ENCODE measurements at regions not wholly inside any gene's neighbourhood (a gene's known extent, or its start where the extent isn't known, plus 50 kb on each side); places are given as distances from the start of the nearest gene placed in this dataset.

- peak; percentile 18 for DNase-seq (ENCODE audit: low spot score)
Measured at GRCh38 chr10:46229144-46229563, 57.6 kb upstream of the ANTXRL start.

- DNase-seq (ENCODE audit: low spot score), result no peak
Measured at GRCh38 chr10:46230615-46231014, 56.2 kb upstream of the ANTXRL start.

- DNase-seq (ENCODE audit: low spot score), result no peak
Measured at GRCh38 chr10:46231087-46231486, 55.7 kb upstream of the ANTXRL start.

GRCh38 chr10:46232084-46232483 is 54.7 kb upstream of the ANTXRL start:
- no peak for DNase-seq (ENCODE audit: low spot score)

DNA sequence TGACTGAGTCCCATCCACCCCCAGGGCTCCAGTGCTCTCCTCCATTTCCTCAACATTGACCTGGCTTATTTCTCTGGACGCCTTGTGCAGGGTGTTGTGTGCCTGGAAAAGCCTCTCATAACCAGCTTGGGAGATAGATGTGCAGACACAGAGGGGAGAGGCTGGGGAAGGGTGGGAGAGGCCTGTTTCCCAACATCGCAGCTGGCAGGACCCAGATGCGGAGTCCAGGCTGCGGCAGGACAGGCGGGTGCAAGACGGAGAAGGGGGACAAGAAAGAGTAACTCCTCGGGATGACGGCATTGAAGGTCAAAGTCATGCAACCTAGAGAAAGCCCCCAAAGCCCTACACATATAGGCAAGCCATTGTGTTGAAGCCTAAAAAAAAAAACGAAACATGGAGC is 54.1 kb upstream of the ANTXRL start:
- no peak for DNase-seq (ENCODE audit: low spot score)

DNA sequence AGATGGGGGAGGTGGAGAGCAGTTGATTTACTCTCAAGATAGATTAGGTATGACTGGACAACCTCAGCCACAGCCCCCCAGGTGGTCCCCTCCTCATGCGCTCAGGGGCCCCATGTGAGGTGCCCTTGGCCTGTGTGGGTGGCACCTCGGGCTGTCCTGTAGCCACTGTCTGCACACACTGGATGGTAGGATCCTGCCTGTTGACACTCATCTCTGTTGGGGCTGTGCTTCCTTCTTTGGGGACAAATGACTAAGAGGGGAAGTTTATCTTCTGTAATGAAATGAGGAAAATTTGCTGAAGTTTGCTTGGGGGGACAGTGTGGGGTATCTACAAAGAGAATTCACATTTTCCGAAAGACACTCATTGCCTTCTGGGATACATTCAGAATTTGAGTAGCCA is 53.6 kb upstream of the ANTXRL start:
- no peak for DNase-seq (ENCODE audit: low spot score)

- no peak for DNase-seq (ENCODE audit: low spot score)
Measured at GRCh38 chr10:46234026-46234425, 52.8 kb upstream of the ANTXRL start.

GRCh38 chr10:46234431-46235060 is 52.3 kb upstream of the ANTXRL start:
- DNase-seq (ENCODE audit: low spot score), result no peak

DNA sequence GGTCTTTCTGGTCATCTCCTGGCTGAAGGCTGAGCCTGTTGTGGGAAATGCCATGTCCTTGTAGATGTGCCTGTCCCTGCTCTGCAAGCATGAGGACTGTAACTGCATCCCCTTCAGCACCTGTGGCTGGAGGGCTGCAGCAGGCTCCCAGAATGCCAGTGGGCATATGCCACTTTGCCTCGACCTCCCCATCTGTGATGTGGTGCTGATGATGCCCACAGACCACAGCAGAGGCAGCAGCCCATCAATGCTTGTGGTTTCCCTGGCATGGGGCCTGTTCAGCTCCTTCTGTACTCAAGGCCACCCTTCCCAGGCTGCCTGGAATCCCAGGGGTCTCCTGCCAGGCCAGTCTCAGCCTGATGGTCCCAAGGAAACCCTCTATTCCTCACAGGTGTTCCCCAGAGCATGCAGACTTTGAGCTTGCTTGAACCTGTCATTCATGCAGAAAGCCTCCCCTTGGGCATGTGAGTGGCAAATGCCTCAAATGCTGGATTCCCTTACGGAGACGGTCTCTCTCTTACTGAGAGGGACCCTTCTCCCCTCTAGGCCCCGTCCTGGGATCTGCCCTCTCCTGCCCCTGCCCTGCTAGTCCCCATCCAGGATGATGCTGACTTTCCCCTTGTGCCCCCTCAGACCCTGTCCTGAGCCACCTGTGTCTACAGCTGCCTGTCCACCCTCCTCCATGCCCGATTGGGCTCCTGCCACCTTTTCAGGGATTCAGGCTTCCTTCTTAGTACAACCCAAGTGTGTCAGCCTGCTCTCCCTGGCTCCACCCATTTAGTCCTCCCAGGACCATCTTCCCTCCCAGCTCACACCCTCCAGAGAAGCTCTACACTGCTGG is 50.9 kb upstream of the ANTXRL start:
- no peak for DNase-seq (ENCODE audit: low spot score)

GRCh38 chr10:46236546-46236887 is 50.3 kb upstream of the ANTXRL start:
- DNase-seq (ENCODE audit: low spot score), result no peak

DNA sequence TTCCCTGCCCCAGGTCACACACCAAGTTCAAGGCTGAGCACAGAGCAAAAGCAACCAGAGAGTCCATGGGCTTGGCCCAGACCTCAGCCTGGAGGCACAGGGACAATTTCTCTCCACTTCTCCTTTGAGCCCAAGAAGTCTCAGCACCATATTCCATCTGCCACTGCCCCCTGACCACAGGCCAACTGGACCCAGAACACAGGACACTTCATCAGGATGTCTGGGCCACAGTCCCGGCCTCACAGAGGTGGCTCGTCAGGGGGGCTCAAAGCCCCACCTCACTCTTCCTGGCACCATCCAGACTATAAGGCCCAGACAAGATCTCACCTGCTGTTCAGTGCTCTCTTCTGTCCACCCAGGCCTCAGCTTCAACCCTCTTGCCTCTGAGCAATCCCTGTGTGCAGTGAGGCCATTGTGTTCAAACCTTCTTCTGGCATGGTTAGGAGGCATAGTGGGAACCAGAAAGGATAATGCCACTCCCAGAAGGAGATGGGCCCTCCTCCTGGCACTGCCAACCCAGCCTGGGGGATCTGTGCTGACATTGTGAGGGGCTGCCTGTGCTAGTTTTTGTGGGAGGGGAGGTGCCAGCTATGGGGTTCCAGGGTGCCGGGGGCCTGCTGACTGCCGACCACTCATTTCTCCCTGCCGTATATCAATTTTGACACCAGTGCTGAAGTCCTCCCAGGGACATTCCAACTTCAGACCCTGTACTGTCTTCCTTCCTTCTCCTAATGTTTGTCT is 49.7 kb upstream of the ANTXRL start:
- DNase-seq (ENCODE audit: low spot score), result no peak

Measured in CD4-positive, alpha-beta T cell treated with Interleukin-15 for 4 hours (primary cell).